Midbrain (tissue), 1 donor: ENCODE measurements at regions not wholly inside any gene's neighbourhood (a gene's known extent, or its start where the extent isn't known, plus 50 kb on each side); places are given as distances from the start of the nearest gene placed in this dataset.
"Not testable (repeated sequence)": the region's sequence is repeated elsewhere in the genome, so short reads cannot be mapped to it uniquely, and the experiment has no call there.

Experiments
- DNase-seq: peaks from one replicate; lab custom pipeline; 2025; lab: John Stamatoyannopoulos, UW

GRCh38 chr4:117927823-117928222 lies 106.5 kb upstream of the NDST3 start:
- not testable (repeated sequence) for DNase-seq

GRCh38 chr4:117941611-117942010 lies 92.7 kb upstream of the NDST3 start:
- no peak for DNase-seq

- DNase-seq: no peak
Measured at GRCh38 chr4:117949621-117950020, 84.7 kb upstream of the NDST3 start.

GRCh38 chr4:117957571-117957970 lies 76.7 kb upstream of the NDST3 start:
- DNase-seq: no peak

GRCh38 chr4:117965622-117966021 lies 68.7 kb upstream of the NDST3 start:
- no peak for DNase-seq

GRCh38 chr4:117968606-117969005 lies 65.7 kb upstream of the NDST3 start:
- DNase-seq: no peak

GRCh38 chr4:117971403-117971802 lies 62.9 kb upstream of the NDST3 start:
- no peak for DNase-seq

- DNase-seq: no peak
Measured at GRCh38 chr4:117983541-117984365, 50.5 kb upstream of the NDST3 start.

- DNase-seq: no peak
Measured at GRCh38 chr4:117984366-117984680, 50.0 kb upstream of the NDST3 start.
